ENCODE measurements at regions not wholly inside any gene's neighbourhood (a gene's known extent, or its start where the extent isn't known, plus 50 kb on each side); places are given as distances from the start of the nearest gene placed in this dataset.

- TF ChIP-seq ZNF430 (CRISPR knock-in tag; IDR thresholded peaks at IDR 0.05): no peak
- no peak for TF ChIP-seq CTCF (CRISPR knock-in tag; IDR thresholded peaks at IDR 0.05)
Measured at GRCh38 chr15:91782221-91782620, 71.3 kb upstream of the SLCO3A1 start.

Measured in HepG2 (cell line).